HEK293 (cell line): ENCODE measurements at regions not wholly inside any gene's neighbourhood (a gene's known extent, or its start where the extent isn't known, plus 50 kb on each side); places are given as distances from the start of the nearest gene placed in this dataset.

ENCODE experiments used
- CTCF ChIP-seq: fragments of 450-650 bp; formaldehyde crosslinking; IDR thresholded peaks from 2 replicates; pipeline ENCODE4 v1.5.1; 2016; ENCODE audit warnings: missing biosample characterization, missing genetic modification characterization
- RBAK ChIP-seq: fragments of 450-650 bp; formaldehyde crosslinking; IDR thresholded peaks from 2 replicates; pipeline ENCODE4 v1.5.1; 2016; ENCODE audit warnings: missing biosample characterization, missing genetic modification characterization
- SETDB1 ChIP-seq: IDR thresholded peaks from one replicate; pipeline ENCODE4 v1.6.1; 2017; ENCODE audit warnings: mild to moderate bottlenecking, low read length, moderate library complexity, mixed read lengths; ENCODE audit not compliant: insufficient read length
- YY1 ChIP-seq: fragments of 450-650 bp; formaldehyde crosslinking; IDR thresholded peaks from 2 replicates; pipeline ENCODE4 v1.5.1; 2018; ENCODE audit warnings: missing biosample characterization, missing genetic modification characterization
- ZBTB1 ChIP-seq: fragments of 450-650 bp; formaldehyde crosslinking; IDR thresholded peaks from 2 replicates; pipeline ENCODE4 v1.5.1; 2016; ENCODE audit warnings: missing biosample characterization, missing genetic modification characterization
- ZNF157 ChIP-seq: fragments of 450-650 bp; formaldehyde crosslinking; IDR thresholded peaks from 2 replicates; pipeline ENCODE4 v1.5.1; 2016; ENCODE audit warnings: missing biosample characterization, missing genetic modification characterization
- ZNF23 ChIP-seq: fragments of 450-650 bp; formaldehyde crosslinking; IDR thresholded peaks from 2 replicates; pipeline ENCODE4 v1.5.1; 2016; ENCODE audit warnings: missing biosample characterization, missing genetic modification characterization, borderline replicate concordance
- ZNF341 ChIP-seq: fragments of 450-650 bp; formaldehyde crosslinking; IDR thresholded peaks from 2 replicates; pipeline ENCODE4; 2016; ENCODE audit warnings: low read depth, missing biosample characterization, missing genetic modification characterization
- ZNF626 ChIP-seq: fragments of 450-650 bp; sonication (Bioruptor Pico); formaldehyde crosslinking; IDR thresholded peaks from 2 replicates; pipeline ENCODE4 v1.5.1; 2018; ENCODE audit warnings: missing biosample characterization, missing genetic modification characterization, inconsistent platforms
- ZNF777 ChIP-seq: fragments of 450-650 bp; formaldehyde crosslinking; IDR thresholded peaks from 2 replicates; pipeline ENCODE4 v1.5.1; 2017; ENCODE audit warnings: missing biosample characterization, missing genetic modification characterization, borderline replicate concordance
- ZSCAN16 ChIP-seq: fragments of 450-650 bp; formaldehyde crosslinking; IDR thresholded peaks from 2 replicates; pipeline ENCODE4 v1.5.1; 2016; ENCODE audit warnings: missing biosample characterization, missing genetic modification characterization
- ZSCAN4 ChIP-seq: fragments of 450-650 bp; formaldehyde crosslinking; IDR thresholded peaks from 2 replicates; pipeline ENCODE4 v1.5.1; 2017; ENCODE audit warnings: missing biosample characterization, missing genetic modification characterization

- TF ChIP-seq ZNF23 (tag by site-specific recombination) (no peak), ZSCAN16 (tag by site-specific recombination) (no peak), ZNF777 (tag by site-specific recombination) (no peak), CTCF (no peak), ZBTB1 (no peak), RBAK (no peak), ZNF626 (no peak), YY1 (tag by site-specific recombination) (no peak), ZSCAN4 (tag by site-specific recombination) (no peak), ZNF157 (tag by site-specific recombination) (no peak), SETDB1 (no peak), ZNF341 (tag by site-specific recombination) (no peak)
These were observed 429.0 kb downstream of the LMO4 start for GRCh38 chr1:87757676-87758075.
